Cardiac fibroblast (primary cell): ENCODE measurements at regions not wholly inside any gene's neighbourhood (a gene's known extent, or its start where the extent isn't known, plus 50 kb on each side); places are given as distances from the start of the nearest gene placed in this dataset.
A peak's percentile ranks its signal among the peaks of the same experiment; 100 is the strongest.
"Not testable (repeated sequence)": the region's sequence is repeated elsewhere in the genome, so short reads cannot be mapped to it uniquely, and the experiment has no call there.

ENCODE experiments used
- DNase-seq, 2 donors: peaks; one replicate each; pipeline versions ENCODE4 v3.0.0 to v3.0.0-alpha.2; 2010; ENCODE audit warnings: low read depth in 2 of 2
- H3K4me3 ChIP-seq, 2 donors: replicated peaks in 1 of 2; 1 replicate in 1 of 2; 2 replicates in 1 of 2; pipeline ENCODE4 v1.5.1; 2011; ENCODE audit warnings: low read depth in 2 of 2, low read length in 2 of 2, mild to moderate bottlenecking in 2 of 2, moderate library complexity in 1 of 2
- TF ChIP-seq, protein P1 (sequence below): IDR thresholded peaks from one replicate; pipeline ENCODE4 v1.5.1; 2011; ENCODE audit warnings: low read depth, mild to moderate bottlenecking, low read length, inconsistent platforms

DNA sequence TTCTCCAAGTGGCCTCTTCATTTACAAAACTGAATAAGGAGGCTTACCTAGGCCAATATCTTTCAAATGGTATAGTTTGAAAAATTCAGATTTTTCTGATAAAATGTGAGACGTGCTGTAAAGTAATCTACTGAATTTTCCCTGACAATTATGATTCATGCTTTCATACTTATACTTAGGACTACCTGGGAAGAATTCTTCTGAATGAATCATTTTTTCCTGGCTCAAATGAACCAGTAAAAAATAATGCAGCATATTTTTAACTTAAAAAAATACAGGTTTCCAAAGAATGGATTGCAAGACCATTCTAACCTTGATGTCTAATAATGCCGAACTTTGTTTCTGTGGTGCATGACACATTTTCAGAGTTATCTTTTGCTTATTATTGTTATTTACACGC is 375.4 kb downstream of the ZNF674 start:
- TF ChIP-seq, protein P1, sequence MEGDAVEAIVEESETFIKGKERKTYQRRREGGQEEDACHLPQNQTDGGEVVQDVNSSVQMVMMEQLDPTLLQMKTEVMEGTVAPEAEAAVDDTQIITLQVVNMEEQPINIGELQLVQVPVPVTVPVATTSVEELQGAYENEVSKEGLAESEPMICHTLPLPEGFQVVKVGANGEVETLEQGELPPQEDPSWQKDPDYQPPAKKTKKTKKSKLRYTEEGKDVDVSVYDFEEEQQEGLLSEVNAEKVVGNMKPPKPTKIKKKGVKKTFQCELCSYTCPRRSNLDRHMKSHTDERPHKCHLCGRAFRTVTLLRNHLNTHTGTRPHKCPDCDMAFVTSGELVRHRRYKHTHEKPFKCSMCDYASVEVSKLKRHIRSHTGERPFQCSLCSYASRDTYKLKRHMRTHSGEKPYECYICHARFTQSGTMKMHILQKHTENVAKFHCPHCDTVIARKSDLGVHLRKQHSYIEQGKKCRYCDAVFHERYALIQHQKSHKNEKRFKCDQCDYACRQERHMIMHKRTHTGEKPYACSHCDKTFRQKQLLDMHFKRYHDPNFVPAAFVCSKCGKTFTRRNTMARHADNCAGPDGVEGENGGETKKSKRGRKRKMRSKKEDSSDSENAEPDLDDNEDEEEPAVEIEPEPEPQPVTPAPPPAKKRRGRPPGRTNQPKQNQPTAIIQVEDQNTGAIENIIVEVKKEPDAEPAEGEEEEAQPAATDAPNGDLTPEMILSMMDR = no peak
- H3K4me3 ChIP-seq = no peak overlapping the region
- no peak for DNase-seq

DNA sequence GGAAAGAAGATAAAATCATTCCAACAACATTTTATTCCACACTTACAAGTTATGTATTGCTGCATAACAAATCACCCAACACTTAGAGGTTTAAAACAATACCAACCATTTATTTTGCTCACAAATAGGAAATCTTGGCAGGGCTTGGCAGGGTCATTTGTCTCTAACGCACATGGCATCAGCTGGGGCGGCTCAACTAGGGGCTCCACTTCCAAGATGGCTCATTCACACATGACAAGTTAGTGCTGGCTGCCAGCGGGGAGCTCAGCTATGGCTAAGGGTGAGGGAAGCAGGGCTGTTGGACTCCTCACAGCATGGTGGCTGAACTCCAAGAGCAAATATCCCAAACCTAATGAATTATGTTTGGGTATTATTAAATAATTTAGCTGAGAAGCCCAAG is 377.0 kb downstream of the ZNF674 start:
- DNase-seq = no peak
- no peak overlapping the region for H3K4me3 ChIP-seq
- TF ChIP-seq, protein P1 = no peak

DNA sequence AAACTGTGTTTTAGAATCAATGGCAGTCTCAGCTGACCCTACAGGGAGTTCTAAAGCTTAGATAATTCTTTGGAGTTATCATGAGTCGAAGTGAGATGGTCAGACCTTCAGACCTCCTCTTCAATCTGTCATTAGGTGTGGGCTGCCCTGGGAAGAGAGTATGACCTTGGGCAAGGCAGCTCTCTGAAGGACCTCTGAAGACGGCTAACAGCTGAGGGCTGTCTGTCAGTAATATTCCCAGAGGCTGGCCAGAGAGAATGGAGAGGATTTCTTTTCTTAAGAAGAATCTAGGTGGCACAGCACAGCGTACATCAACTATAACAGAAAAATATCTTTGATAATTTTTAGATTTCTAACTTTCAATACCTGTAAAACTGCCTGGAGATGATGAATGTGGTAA is 379.4 kb downstream of the ZNF674 start:
- DNase-seq = no peak
- H3K4me3 ChIP-seq = no peak overlapping the region
- TF ChIP-seq, protein P1 = no peak

DNA sequence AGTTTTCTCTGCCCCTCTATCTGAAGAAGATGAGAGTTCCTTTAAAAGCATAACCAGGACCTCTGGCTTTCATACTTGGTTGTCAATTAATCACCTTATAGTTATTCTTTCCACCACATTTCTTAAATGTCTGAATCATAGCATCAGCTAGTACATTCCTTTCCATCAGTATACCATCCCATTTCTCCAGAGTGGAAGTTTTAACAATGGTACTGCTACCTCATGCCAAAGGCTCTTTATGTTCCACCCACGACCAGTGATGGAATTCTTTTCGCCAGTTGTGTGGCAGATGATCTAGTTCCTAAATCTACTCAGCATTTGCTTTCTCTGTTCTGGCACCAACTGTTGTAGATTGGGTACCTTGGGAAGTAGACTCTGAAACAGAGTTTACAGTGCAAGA is 379.8 kb downstream of the ZNF674 start:
- peak; percentile 11 to 56 for DNase-seq
- TF ChIP-seq, protein P1 = no peak
- H3K4me3 ChIP-seq = no peak overlapping the region

DNA sequence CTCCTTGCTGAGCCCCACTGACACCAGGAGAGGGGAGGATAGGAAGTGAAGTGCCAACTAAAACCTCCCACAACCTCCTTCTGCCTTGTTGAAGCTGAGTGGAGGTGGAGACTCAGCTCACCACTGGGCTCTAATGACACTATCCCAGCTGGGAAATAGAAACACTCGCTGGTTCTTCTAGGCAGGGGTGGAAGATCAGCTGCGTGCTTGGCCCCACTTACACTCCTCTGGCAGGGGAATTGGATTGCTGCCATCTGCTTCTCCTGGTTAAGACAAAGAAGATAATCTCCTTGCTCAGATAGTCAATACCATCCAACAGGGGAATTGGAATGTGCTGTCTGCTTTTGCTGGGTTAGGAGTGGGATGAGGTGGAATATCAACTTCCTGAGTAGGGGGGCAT is 392.5 kb downstream of the ZNF674 start:
- TF ChIP-seq, protein P1 = no peak
- DNase-seq = no peak
- H3K4me3 ChIP-seq = no peak overlapping the region

DNA sequence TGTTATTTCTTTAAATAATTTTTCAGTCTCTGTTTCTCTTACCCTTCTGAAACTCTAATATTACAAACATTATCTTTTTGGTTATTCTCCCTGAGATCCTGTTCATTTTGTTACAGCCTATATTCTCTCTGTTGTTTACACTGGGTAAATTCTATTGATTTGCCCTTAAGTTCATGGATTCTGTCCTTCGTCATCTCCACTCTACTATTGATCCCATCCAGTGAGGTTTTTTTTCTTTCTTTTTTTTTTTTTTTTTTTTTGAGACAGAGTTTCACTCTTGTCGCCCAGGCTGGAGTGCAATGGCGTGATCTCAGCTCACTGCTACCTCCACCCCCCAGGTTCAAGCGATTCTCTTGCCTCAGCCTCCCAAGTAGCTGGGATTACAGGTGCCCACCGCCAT is 393.9 kb downstream of the ZNF674 start:
- not testable (repeated sequence) for DNase-seq, H3K4me3 ChIP-seq

DNA sequence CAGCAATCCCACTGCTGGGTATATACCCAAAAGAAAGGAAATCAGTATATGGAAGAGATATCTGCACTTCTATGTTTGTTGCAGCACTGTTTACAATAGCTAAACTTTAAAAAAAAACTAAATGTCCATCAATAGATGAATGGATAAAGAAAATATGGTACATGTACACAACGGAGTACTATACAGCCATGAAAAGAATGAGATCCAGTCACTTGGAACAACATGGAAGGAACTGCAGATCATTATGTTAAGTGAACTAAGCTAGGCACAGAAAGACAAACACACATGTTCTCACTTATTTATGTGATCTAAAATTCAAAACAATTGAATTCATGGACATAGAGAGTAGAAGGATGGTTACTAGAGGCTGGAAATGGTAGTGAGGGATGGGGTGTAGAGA is 400.7 kb downstream of the ZNF674 start:
- TF ChIP-seq, protein P1 = no peak
- DNase-seq = no peak
- H3K4me3 ChIP-seq = no peak overlapping the region
